HG02840 (cell line): ENCODE measurements at regions not wholly inside any gene's neighbourhood (a gene's known extent, or its start where the extent isn't known, plus 50 kb on each side); places are given as distances from the start of the nearest gene placed in this dataset.
"Not testable (repeated sequence)": the region's sequence is repeated elsewhere in the genome, so short reads cannot be mapped to it uniquely, and the experiment has no call there.

Experiments used
- ATAC-seq: cut with Tn5 transposase; IDR thresholded peaks from one replicate; pipeline ENCODE4 v1.9.1; 2021; ENCODE audit warnings: mild to moderate bottlenecking, moderate library complexity, moderate number of reproducible peaks; ENCODE audit not compliant: unreplicated experiment, low FRiP score

- no peak for ATAC-seq
Observed at GRCh38 chr21:15119486-15119885, 54.7 kb upstream of the NRIP1 start.

- no peak for ATAC-seq
Observed at GRCh38 chr21:15121097-15121654, 56.4 kb upstream of the NRIP1 start.

GRCh38 chr21:15121655-15122120 is 56.9 kb upstream of the NRIP1 start:
- no peak for ATAC-seq

GRCh38 chr21:15122241-15122640 is 57.4 kb upstream of the NRIP1 start:
- ATAC-seq: no peak

GRCh38 chr21:15124731-15125130 is 59.9 kb upstream of the NRIP1 start:
- no peak for ATAC-seq

- no peak for ATAC-seq
Observed at GRCh38 chr21:15126948-15127347, 62.1 kb upstream of the NRIP1 start.

- no peak for ATAC-seq
Observed at GRCh38 chr21:15127437-15127836, 62.6 kb upstream of the NRIP1 start.

GRCh38 chr21:15128267-15128666 is 63.5 kb upstream of the NRIP1 start:
- ATAC-seq: no peak

- ATAC-seq: not testable (repeated sequence)
Observed at GRCh38 chr21:15128714-15129113, 63.9 kb upstream of the NRIP1 start.

GRCh38 chr21:15130326-15130725 is 65.5 kb upstream of the NRIP1 start:
- no peak for ATAC-seq

GRCh38 chr21:15130751-15131150 is 66.0 kb upstream of the NRIP1 start:
- ATAC-seq: no peak

- ATAC-seq: no peak
Observed at GRCh38 chr21:15132781-15133180, 68.0 kb upstream of the NRIP1 start.

- ATAC-seq: no peak
Observed at GRCh38 chr21:15134701-15135470, 70.1 kb upstream of the NRIP1 start.

GRCh38 chr21:15135867-15136629 is 71.2 kb upstream of the NRIP1 start:
- ATAC-seq: no peak

- no peak for ATAC-seq
Observed at GRCh38 chr21:15138490-15138889, 73.7 kb upstream of the NRIP1 start.

- ATAC-seq: no peak
Observed at GRCh38 chr21:15139898-15140297, 75.1 kb upstream of the NRIP1 start.

GRCh38 chr21:15140321-15141019 is 75.7 kb upstream of the NRIP1 start:
- no peak for ATAC-seq

GRCh38 chr21:15141261-15141970 is 76.6 kb upstream of the NRIP1 start:
- ATAC-seq: no peak

GRCh38 chr21:15144026-15144425 is 79.2 kb upstream of the NRIP1 start:
- no peak for ATAC-seq

- no peak for ATAC-seq
Observed at GRCh38 chr21:15148437-15148836, 83.6 kb upstream of the NRIP1 start.
